Iris pigment epithelial cell (primary cell): ENCODE measurements at regions not wholly inside any gene's neighbourhood (a gene's known extent, or its start where the extent isn't known, plus 50 kb on each side); places are given as distances from the start of the nearest gene placed in this dataset.
"Not testable (repeated sequence)": the region's sequence is repeated elsewhere in the genome, so short reads cannot be mapped to it uniquely, and the experiment has no call there.

Experiments
- DNase-seq: peaks from one replicate; pipeline ENCODE4 v3.0.0-alpha.2; 2011; ENCODE audit warnings: low read depth

GRCh38 chr9:102941868-102942267 is 53.3 kb upstream of the CYLC2 start:
- DNase-seq: no peak

GRCh38 chr9:102922526-102922925 is 72.6 kb upstream of the CYLC2 start:
- no peak for DNase-seq

- DNase-seq: no peak
Observed at GRCh38 chr9:102911185-102911584, 83.9 kb upstream of the CYLC2 start.

- DNase-seq: not testable (repeated sequence)
Observed at GRCh38 chr9:102905795-102906194, 89.3 kb upstream of the CYLC2 start.

- DNase-seq: no peak
Observed at GRCh38 chr9:102892025-102892424, 103.1 kb upstream of the CYLC2 start.

GRCh38 chr9:102888747-102889146 is 106.4 kb upstream of the CYLC2 start:
- DNase-seq: not testable (repeated sequence)

GRCh38 chr9:102875687-102876086 is 119.4 kb upstream of the CYLC2 start:
- DNase-seq: no peak

- DNase-seq: peak; percentile 31
Observed at GRCh38 chr9:102867488-102867887, 127.6 kb upstream of the CYLC2 start.

- no peak for DNase-seq
Observed at GRCh38 chr9:102862478-102862877, 132.7 kb upstream of the CYLC2 start.

- DNase-seq: peak; percentile 1
Observed at GRCh38 chr9:102855641-102856040, 139.5 kb upstream of the CYLC2 start.

GRCh38 chr9:102845827-102846371 is 149.2 kb upstream of the CYLC2 start:
- DNase-seq: no peak

GRCh38 chr9:102844716-102845115 is 150.4 kb upstream of the CYLC2 start:
- DNase-seq: no peak

- DNase-seq: no peak
Observed at GRCh38 chr9:102842423-102842822, 152.7 kb upstream of the CYLC2 start.

- DNase-seq: no peak
Observed at GRCh38 chr9:102841376-102841775, 153.8 kb upstream of the CYLC2 start.

- no peak for DNase-seq
Observed at GRCh38 chr9:102840335-102840734, 154.8 kb upstream of the CYLC2 start.

GRCh38 chr9:102832814-102833213 is 162.3 kb upstream of the CYLC2 start:
- DNase-seq: no peak

GRCh38 chr9:102796244-102796643 is 198.9 kb upstream of the CYLC2 start:
- no peak for DNase-seq

GRCh38 chr9:102795532-102795931 is 199.6 kb upstream of the CYLC2 start:
- DNase-seq: no peak

- peak; percentile 16 for DNase-seq
Observed at GRCh38 chr9:102779356-102779755, 215.8 kb upstream of the CYLC2 start.

GRCh38 chr9:102778746-102779145 is 216.4 kb upstream of the CYLC2 start:
- no peak for DNase-seq

- no peak for DNase-seq
Observed at GRCh38 chr9:102770704-102771103, 224.4 kb upstream of the CYLC2 start.

GRCh38 chr9:102769307-102769706 is 225.8 kb upstream of the CYLC2 start:
- DNase-seq: no peak

GRCh38 chr9:102768002-102768401 is 227.1 kb upstream of the CYLC2 start:
- no peak for DNase-seq

GRCh38 chr9:102767076-102767475 is 228.1 kb upstream of the CYLC2 start:
- no peak for DNase-seq

- DNase-seq: no peak
Observed at GRCh38 chr9:102740578-102740977, 254.6 kb upstream of the CYLC2 start.
